Endothelial cell of umbilical vein (primary cell): ENCODE measurements at regions not wholly inside any gene's neighbourhood (a gene's known extent, or its start where the extent isn't known, plus 50 kb on each side); places are given as distances from the start of the nearest gene placed in this dataset.

Experiments used
- BruUV-seq: library from RNA; stranded (reverse); fragments of 400-500 nt; replicated peaks from 2 replicates; lab custom pipeline; 2021; lab: Mats Ljungman, UMichigan
- CTCF ChIA-PET: fragments of 300-600, 350-600 bp; sonication (Branson Sonifier 250); formaldehyde crosslinking; loops from one replicate; lab custom pipeline; 2021; ENCODE audit warnings: antibody characterized with exemption, inconsistent platforms; lab: Charles Lee
- POLR2A ChIA-PET: fragments of 300-600, 350-600 bp; sonication (Branson Sonifier 250); formaldehyde crosslinking; loops from one replicate; lab custom pipeline; 2021; ENCODE audit warnings: antibody characterized with exemption, inconsistent platforms; lab: Charles Lee
- DNase-seq: peaks from one replicate; pipeline ENCODE4 v3.0.0-alpha.2; 2011; ENCODE audit warnings: low read depth, low spot score
- FAIRE-seq: peaks from 2 replicates; lab custom pipeline; 2011; peaks lifted over from hg19 to GRCh38; lab: Jason Lieb, UNC
- H2AFZ ChIP-seq: 2 replicates; pipeline ENCODE4 v1.6.0; 2012; ENCODE audit warnings: low read depth, low read length, control low read depth, inconsistent platforms
- H3K27ac ChIP-seq: 2 replicates; pipeline ENCODE4 v1.5.1; 2011; ENCODE audit warnings: low read depth, mild to moderate bottlenecking, control low read depth, low read length, moderate library complexity; ENCODE audit not compliant: insufficient read depth
- H3K27me3 ChIP-seq, 2 experiments: 2 replicates each; pipeline versions ENCODE4 v1.6.0 to v1.6.1; 2011; ENCODE audit warnings: low read length in 2 of 2, mixed read lengths in 1 of 2; ENCODE audit not compliant: control insufficient read depth in 2 of 2, insufficient read depth in 2 of 2
- H3K36me3 ChIP-seq, 2 experiments: 2 replicates in 1 of 2; 3 replicates in 1 of 2; pipeline ENCODE4 v1.5.1; 2011; ENCODE audit warnings: low read length in 2 of 2, mild to moderate bottlenecking in 1 of 2, moderate library complexity in 1 of 2; ENCODE audit not compliant: control insufficient read depth in 2 of 2, insufficient read depth in 2 of 2; ENCODE audit errors: extremely low read depth in 1 of 2
- H3K4me1 ChIP-seq: 3 replicates; pipeline ENCODE4 v1.5.1; 2011; ENCODE audit warnings: mild to moderate bottlenecking, low read length; ENCODE audit not compliant: control insufficient read depth, insufficient read depth; ENCODE audit errors: extremely low read depth
- H3K4me2 ChIP-seq: 2 replicates; pipeline ENCODE4 v1.6.1; 2011; ENCODE audit warnings: low read length, control low read depth, mixed read lengths; ENCODE audit not compliant: insufficient read depth
- H3K4me3 ChIP-seq, 3 experiments: fragments of 200-600 bp in 1 of 3; sonication (generic), shearing (Covaris generic) in 1 of 3; replicated peaks in 1 of 3; 2 replicates each; pipeline ENCODE4 v1.5.1; 2011 to 2016; ENCODE audit warnings: control low read depth in 3 of 3, low read length in 3 of 3, mild to moderate bottlenecking in 2 of 3, inconsistent platforms in 1 of 3, low read depth in 1 of 3, moderate library complexity in 1 of 3; ENCODE audit not compliant: insufficient read depth in 1 of 3
- H3K79me2 ChIP-seq: 2 replicates; pipeline ENCODE4 v1.6.0; 2012; ENCODE audit warnings: low read length, inconsistent platforms; ENCODE audit not compliant: control insufficient read depth, insufficient read depth
- H3K9ac ChIP-seq: replicated peaks from 2 replicates; pipeline ENCODE3; 2011; ENCODE audit warnings: low read length, control low read depth; ENCODE audit not compliant: insufficient read depth; ENCODE audit errors: extremely low read depth
- H3K9me1 ChIP-seq: replicated peaks from 3 replicates; pipeline ENCODE4 v1.6.0; 2011; ENCODE audit warnings: mild to moderate bottlenecking, low read length; ENCODE audit not compliant: control insufficient read depth, insufficient read depth; ENCODE audit errors: extremely low read depth
- H3K9me3 ChIP-seq: replicated peaks from 2 replicates; pipeline ENCODE4 v1.5.1; 2012; ENCODE audit warnings: low read length, inconsistent platforms; ENCODE audit not compliant: control insufficient read depth, insufficient read depth
- H4K20me1 ChIP-seq: replicated peaks from 2 replicates; pipeline ENCODE3; 2011; ENCODE audit warnings: mild to moderate bottlenecking, low read length; ENCODE audit not compliant: control insufficient read depth, insufficient read depth; ENCODE audit errors: extremely low read depth
- EZH2 ChIP-seq: IDR thresholded peaks from 2 replicates; pipeline ENCODE4 v1.6.1; 2012; ENCODE audit warnings: borderline replicate concordance, low read depth, mild to moderate bottlenecking, moderate library complexity, low read length, inconsistent platforms; ENCODE audit not compliant: severe bottlenecking
- FOS ChIP-seq: IDR thresholded peaks from 2 replicates; pipeline ENCODE4 v1.6.1; 2011; ENCODE audit warnings: mild to moderate bottlenecking, low read length, moderate library complexity, borderline replicate concordance; ENCODE audit not compliant: insufficient read depth
- GATA2 ChIP-seq: IDR thresholded peaks from 2 replicates; pipeline ENCODE4 v1.7.0; 2011; ENCODE audit warnings: low read depth, mild to moderate bottlenecking, moderate library complexity, mixed read lengths, low read length; ENCODE audit not compliant: insufficient read length, insufficient read depth
- JUN ChIP-seq: IDR thresholded peaks from 2 replicates; pipeline ENCODE4 v1.6.1; 2011; ENCODE audit warnings: borderline replicate concordance, low read depth; ENCODE audit not compliant: insufficient read length, insufficient read depth
- MYC ChIP-seq: IDR thresholded peaks from one replicate; pipeline ENCODE4 v1.6.1; 2011; ENCODE audit warnings: mild to moderate bottlenecking, low read depth, low read length
- POLR2A ChIP-seq: IDR thresholded peaks from 2 replicates; pipeline ENCODE4 v1.6.1; 2012; ENCODE audit warnings: low read depth, mild to moderate bottlenecking, control low read depth, low read length
- POLR2AphosphoS5 ChIP-seq: IDR thresholded peaks from 2 replicates; pipeline ENCODE4 v1.6.1; 2012; ENCODE audit warnings: low read depth, mild to moderate bottlenecking, control low read depth, low read length, moderate library complexity; ENCODE audit not compliant: insufficient read depth
- dilution Hi-C: fragments of 300-500 bp; cut with MboI; formaldehyde crosslinking; loops from one replicate; pipeline ENCODE4 v1.15.0; 2019; ENCODE audit warnings: low sequenced_read_pairs; ENCODE audit not compliant: extremely low pct_ligation_motif_present
- intact Hi-C: fragments of 100-400 bp; cut with micrococcal nuclease; formaldehyde crosslinking; loops from one replicate; pipeline ENCODE4 v1.10.0; 2022
- TF ChIP-seq, protein P1 (sequence below): IDR thresholded peaks from 2 replicates; pipeline ENCODE4 v1.6.1; 2011; ENCODE audit not compliant: insufficient read depth, insufficient read length
- TF ChIP-seq, protein P2 (sequence below), 2 donors: IDR thresholded peaks; 1 replicate in 1 of 2; 2 replicates in 1 of 2; pipeline ENCODE4 v1.5.1; 2011; ENCODE audit warnings: low read length in 2 of 2, mild to moderate bottlenecking in 2 of 2, moderate library complexity in 2 of 2, control low read depth in 1 of 2, inconsistent platforms in 1 of 2, low read depth in 1 of 2; ENCODE audit not compliant: insufficient read depth in 1 of 2; ENCODE audit errors: extremely low read depth in 1 of 2

DNA sequence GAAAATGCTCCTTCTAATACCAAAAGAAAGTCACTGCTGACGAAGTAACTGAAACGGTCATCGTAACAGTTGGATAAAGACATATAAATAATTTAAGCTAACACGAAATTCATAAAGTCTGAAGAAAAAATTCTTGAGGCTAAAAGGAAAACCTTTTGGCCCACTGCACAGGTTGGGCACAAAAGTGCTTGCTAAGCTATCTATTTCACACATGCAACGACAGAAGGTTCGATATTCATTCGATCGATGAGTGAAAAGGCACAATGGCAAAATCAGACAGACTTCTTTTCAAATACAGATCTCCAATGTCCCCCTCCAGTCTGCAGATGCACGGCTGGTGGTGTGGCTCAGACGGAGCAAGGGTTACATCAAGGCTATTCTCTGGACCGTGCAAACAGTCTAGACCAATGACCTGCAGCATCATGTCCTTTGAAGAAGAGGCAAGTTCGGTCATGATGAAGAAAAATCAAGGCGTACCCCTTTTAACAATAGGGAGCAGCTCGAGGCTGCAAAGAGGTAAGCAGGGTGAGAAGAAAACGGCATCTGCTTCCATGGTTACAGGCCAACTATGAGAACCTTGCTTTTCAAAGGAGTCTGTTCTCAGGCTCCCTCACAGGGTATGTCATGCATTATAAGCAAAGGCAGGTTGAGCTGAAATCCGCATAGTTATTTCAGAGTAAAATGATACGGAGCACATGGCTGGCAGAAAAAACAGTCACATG is 579.6 kb downstream of the USP25 start:
- CTCF ChIA-PET = interaction anchor here (1.6 to 2.0 kb wide), 2 partner anchors 21 to 227 kb away, joined by 4 to 6 read pairs; no protein-coding TSS in a partner anchor
- H3K4me2 ChIP-seq = no peak overlapping the region
- dilution Hi-C loops (no loop called here), intact Hi-C loops (loop anchor here (5.0 kb wide), 1 partner anchor 112 kb away; no protein-coding TSS in a partner anchor)
- no TSS peak for BruUV-seq
- no peak overlapping the region for H3K27ac ChIP-seq
- no peaks in the 10 kb centered on the region for H3K9me1 ChIP-seq
- no peak for TF ChIP-seq POLR2A
- TF ChIP-seq FOS = no peak
- TF ChIP-seq, protein P1, sequence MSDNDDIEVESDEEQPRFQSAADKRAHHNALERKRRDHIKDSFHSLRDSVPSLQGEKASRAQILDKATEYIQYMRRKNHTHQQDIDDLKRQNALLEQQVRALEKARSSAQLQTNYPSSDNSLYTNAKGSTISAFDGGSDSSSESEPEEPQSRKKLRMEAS = no peak
- TF ChIP-seq GATA2 = no peak
- no peak for TF ChIP-seq POLR2AphosphoS5
- no peak for TF ChIP-seq MYC
- TF ChIP-seq, protein P2, sequence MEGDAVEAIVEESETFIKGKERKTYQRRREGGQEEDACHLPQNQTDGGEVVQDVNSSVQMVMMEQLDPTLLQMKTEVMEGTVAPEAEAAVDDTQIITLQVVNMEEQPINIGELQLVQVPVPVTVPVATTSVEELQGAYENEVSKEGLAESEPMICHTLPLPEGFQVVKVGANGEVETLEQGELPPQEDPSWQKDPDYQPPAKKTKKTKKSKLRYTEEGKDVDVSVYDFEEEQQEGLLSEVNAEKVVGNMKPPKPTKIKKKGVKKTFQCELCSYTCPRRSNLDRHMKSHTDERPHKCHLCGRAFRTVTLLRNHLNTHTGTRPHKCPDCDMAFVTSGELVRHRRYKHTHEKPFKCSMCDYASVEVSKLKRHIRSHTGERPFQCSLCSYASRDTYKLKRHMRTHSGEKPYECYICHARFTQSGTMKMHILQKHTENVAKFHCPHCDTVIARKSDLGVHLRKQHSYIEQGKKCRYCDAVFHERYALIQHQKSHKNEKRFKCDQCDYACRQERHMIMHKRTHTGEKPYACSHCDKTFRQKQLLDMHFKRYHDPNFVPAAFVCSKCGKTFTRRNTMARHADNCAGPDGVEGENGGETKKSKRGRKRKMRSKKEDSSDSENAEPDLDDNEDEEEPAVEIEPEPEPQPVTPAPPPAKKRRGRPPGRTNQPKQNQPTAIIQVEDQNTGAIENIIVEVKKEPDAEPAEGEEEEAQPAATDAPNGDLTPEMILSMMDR (IDR thresholded peaks at IDR 0.05; ENCODE audit: extremely low read depth in 1 of 2, insufficient read depth in 1 of 2, low read depth in 1 of 2, low read length in 2 of 2) = no peak
- no peak for TF ChIP-seq JUN
- no peak for TF ChIP-seq EZH2
- H3K79me2 ChIP-seq = no peaks in the 10 kb centered on the region
- H3K4me3 ChIP-seq = no peak overlapping the region
- H3K9ac ChIP-seq = no peak overlapping the region
- POLR2A ChIA-PET = interaction anchor here (0.6 kb wide), 1 partner anchor 113 kb away, joined by 3 read pairs; no protein-coding TSS in a partner anchor
- H4K20me1 ChIP-seq = no peaks in the 10 kb centered on the region
- peaks cover 35% of the 10 kb centered on the region for H3K4me1 ChIP-seq
- FAIRE-seq (no peak), DNase-seq (no peak)
- no peaks in the 10 kb centered on the region for H3K27me3 ChIP-seq
- no peaks in the 10 kb centered on the region for H3K9me3 ChIP-seq
- no peaks in the 10 kb centered on the region for H3K36me3 ChIP-seq
- no peak overlapping the region for H2AFZ ChIP-seq
